NOMO-1 treated with dmso at 0.1 percent for 144 hours (cell line): ENCODE measurements at regions not wholly inside any gene's neighbourhood (a gene's known extent, or its start where the extent isn't known, plus 50 kb on each side); places are given as distances from the start of the nearest gene placed in this dataset.
"Not testable (repeated sequence)": the region's sequence is repeated elsewhere in the genome, so short reads cannot be mapped to it uniquely, and the experiment has no call there.

Experiments
- DNase-seq: peaks from one replicate; lab custom pipeline; 2025; ENCODE audit not compliant: unreplicated experiment; lab: John Stamatoyannopoulos, UW

DNA sequence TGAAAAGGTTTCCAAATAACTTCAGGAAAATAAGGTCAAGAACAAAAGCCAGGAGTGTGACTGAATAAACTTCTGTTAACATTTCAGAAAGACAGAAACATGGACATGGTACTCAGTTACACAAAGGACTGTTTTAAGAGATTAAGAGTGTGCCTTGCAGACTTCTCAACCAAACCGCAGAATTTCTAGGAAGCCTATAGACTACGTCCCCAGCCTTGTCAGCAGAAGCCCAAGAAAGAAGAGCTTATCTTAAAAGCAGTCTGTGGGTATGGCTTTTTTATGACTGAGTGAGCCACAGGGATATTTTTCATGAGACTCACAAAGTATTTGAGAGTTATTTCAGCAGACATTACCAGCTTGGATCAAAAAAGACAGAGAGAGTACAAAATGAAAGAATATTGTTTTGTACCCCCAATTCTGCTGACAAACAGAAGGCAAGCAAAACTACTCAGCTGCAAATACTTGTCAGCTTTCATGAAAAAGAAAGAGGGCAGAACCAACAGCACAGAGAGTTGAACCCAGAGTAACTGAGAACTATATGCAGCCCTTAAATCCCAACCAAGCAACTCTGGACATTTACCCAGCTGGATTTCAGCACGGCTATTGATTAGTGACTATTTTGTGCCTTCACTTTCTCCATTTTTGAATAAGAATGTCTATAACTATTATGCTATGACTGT, 711.0 kb upstream of the CTNND2 start:
- no peak for DNase-seq

DNA sequence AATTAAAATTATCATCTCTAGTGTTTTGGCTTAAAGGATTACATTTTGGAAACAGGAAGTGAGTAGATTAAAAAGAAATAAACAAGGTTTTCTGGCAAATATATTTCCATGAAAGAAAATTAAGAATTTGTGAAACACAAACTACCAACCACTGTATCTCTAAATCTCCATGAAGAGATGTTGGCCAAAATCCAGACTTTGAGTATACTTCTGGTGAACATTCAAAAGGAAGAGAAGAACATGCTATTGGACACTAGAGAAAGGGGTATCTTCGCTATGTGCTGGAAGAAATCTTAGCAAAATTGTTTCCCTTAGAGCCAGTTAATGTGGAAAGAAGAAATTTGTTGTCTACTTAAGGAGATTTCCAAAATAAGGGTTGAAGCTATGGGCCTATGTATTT, 710.4 kb upstream of the CTNND2 start:
- no peak for DNase-seq

DNA sequence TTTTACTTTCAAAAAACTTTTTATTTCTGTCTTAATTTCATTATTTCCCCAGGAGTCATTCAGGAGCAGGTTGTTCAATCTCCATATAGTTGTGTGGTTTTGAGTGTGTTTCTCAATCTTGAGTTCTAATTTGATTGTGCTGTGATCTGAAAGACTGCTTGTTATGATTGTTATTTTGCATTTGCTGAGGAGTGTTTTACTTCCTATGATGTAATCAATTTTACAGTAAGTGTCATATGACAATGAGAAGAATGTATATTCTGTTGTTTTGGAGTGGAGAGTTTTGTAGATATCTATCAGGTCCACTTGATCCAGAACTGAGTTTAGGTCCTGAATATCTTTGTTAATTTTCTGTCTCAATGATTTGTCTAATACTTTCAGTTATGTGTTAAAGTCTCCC, 706.9 kb upstream of the CTNND2 start:
- no peak for DNase-seq

DNA sequence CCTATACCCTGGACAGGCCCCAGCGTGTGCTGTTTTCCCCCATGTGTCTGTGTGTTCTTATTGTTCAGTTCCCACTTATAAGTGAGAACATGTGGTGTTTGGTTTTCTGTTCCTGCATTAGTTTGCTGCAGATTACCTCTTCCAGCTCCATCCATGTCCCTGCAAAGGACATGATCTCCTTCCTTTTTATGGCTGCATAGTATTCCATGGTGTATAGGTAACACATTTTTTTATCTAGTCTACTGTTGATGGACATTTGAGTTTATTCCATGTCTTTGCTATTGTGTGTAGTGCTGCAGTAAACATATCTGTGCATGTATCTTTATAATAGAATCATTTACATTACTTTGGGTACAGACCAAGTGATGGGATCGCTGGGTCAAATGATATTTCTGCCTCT, 703.6 kb upstream of the CTNND2 start:
- DNase-seq, result not testable (repeated sequence)

- DNase-seq, result no peak
Measured at GRCh38 chr5:12592228-12592627, 688.0 kb upstream of the CTNND2 start.

- no peak for DNase-seq
Measured at GRCh38 chr5:12586406-12586805, 682.2 kb upstream of the CTNND2 start.

DNA sequence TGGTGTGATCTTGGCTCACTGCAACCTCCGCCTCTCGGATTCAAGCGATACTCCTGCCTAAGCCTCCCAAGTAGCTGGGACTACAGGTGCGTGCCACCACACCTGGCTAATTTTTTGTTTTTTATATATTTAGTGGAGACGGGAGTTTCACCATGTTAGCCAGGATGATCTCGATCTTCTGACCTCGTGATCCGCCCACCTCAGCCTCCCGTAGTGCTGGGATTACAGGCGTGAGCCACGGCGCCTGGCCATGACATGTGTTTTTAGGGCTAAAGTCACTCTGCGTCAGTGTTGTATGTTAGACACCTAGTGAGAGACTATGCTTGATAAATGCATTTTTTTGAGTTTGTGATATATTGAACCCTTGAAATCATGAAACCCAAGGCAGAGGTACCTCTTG, 674.6 kb upstream of the CTNND2 start:
- DNase-seq, result not testable (repeated sequence)

- not testable (repeated sequence) for DNase-seq
Measured at GRCh38 chr5:12576953-12577352, 672.7 kb upstream of the CTNND2 start.

DNA sequence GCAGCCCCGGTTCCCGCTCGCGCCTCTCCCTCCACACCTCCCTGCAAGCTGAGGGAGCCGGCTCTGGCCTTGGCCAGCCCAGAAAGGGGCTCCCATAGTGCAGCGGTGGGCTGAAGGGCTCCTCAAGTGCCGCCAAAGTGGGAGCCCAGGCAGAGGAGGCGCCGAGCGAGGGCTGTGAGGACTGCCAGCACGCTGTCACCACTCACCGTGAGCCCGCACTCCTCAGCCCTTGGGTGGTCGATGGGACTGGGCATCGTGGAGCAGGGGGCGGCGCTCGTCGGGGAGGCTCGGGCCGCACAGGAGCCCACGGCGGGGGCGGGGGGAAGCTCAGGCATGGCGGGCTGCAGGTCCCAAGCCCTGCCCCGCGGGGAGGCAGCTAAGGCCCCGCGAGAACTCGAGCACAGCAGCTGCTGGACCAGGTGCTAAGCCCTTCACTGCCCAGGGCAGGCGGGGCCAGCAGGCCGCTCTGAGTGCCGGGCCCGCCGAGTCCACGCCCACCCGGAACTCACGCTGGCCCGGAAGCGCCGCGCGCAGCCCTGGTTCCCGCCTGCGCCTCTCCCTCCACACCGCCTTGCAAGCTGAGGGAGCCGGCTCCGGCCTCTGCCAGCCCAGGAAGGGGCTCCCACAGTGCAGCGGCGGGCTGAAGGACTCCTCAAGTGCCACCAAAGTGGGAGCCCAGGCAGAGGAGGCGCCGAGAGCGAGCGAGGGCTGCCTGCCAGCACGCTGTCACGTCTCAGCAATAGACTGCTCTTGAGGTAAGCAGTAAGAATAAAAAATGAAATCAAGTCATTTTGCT, 670.2 kb upstream of the CTNND2 start:
- DNase-seq, result not testable (repeated sequence)

DNA sequence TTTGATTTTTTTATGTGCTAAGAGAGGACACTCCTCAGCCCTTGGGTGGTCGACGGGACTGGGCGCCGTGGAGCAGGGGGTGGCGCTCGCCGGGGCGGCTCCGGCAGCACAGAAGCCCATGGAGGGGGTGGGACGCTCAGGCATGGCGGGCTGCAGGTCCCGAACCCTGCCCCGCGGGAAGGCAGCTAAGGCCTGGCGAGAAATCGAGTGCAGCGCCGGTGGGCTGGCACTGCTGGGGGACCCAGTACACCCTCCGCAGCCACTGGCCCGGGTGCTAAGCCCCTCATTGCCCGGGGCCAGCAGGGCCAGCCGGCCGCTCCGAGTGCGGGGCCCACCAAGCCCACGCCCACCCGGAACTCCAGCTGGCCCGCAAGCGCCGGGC, 669.7 kb upstream of the CTNND2 start:
- not testable (repeated sequence) for DNase-seq

DNA sequence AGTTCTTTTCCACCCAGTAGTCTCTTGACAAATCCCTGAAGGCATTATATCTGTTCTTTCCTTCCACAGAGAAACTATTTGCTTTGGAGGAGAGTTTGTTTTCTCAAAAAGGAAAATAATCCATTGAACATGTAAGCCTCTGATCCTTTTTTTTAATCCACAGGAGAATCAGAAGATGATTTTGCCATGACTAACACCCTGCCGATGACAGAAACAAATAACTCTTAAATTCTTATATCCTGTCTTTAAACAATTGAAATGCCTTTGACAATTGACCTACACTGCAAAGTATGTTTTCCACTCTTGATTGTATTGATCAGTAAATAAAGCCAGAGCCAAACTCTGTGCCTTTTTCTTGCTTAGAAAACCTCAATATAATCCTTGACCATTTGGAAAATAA, 666.4 kb upstream of the CTNND2 start:
- no peak for DNase-seq

- DNase-seq, result no peak
Measured at GRCh38 chr5:12566441-12566840, 662.2 kb upstream of the CTNND2 start.

- DNase-seq, result no peak
Measured at GRCh38 chr5:12557012-12557411, 652.8 kb upstream of the CTNND2 start.

DNA sequence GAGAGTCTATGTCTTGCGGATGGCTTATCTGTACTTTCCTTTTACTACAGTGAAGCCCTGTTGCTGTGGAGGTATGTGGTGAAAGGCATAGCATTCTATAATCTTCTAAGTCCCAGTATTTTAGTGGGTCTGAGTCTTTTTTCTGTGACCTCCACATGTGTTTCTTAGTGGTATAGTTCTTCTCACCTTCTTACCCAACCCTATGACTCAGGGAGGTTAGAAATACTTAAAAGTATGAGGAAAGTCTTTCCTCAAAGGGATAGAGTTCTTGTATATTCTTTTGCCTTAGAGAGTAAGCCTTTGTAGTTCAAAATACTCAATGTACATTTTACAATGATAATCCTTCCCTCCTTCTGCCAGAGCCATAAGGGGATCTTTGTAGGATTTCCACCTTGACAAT, 621.9 kb upstream of the CTNND2 start:
- no peak for DNase-seq

DNA sequence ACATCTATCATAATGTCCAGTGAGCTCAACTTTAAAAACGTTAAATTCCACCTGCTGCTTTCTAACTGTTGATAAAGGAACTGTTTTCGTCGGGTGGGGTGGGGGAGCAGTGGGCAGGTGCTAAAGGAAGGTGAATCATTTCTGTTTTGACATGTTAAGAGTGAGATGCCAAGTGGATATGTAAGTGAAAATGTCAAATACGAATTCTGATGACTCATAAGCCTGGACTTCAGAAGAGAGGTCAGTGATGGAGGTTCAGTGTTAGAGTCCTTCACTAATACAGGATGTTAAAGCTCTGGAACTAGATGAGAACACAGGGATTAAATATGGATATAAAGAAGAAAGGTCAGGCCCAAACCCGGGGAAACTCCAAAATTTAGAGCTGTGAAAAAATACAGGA, 617.9 kb upstream of the CTNND2 start:
- no peak for DNase-seq

- not testable (repeated sequence) for DNase-seq
Measured at GRCh38 chr5:12504983-12505382, 600.7 kb upstream of the CTNND2 start.

DNA sequence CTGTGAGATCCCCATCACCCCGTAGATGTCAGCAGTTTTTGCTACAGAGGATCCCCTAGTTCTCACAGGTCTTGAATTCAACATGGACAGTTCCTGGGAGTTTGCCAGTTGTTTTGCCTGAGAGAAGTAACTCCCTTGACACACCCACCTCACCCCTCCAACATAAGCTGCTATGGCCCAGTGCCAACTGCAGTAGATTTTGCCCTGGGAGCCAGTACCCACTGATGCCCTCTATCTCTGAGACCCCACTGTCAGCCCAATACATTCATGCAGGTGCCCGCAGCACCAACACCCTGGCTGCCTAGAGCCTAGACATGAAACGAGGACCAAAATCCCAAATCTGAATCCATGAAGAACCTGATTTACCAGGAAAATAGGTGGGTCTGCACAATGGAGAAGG, 583.9 kb upstream of the CTNND2 start:
- no peak for DNase-seq

DNA sequence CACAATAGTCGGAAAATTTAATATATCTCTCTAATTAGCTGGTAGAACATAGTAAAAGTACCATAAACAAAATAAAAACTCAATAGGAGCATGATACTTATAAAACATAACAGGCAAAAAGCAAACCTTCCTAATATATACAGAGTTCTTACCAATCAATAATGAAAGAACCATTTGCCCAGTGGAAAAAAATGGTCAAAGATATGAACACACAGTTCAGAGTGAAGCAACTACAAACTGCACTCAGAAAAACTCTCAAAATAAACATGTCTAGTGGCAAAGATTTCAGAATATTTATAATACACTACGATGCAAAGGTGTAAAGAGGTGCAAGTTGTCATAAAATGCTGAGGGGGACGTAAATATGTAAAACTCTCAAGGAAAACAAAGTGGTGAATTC, 576.2 kb upstream of the CTNND2 start:
- no peak for DNase-seq

DNA sequence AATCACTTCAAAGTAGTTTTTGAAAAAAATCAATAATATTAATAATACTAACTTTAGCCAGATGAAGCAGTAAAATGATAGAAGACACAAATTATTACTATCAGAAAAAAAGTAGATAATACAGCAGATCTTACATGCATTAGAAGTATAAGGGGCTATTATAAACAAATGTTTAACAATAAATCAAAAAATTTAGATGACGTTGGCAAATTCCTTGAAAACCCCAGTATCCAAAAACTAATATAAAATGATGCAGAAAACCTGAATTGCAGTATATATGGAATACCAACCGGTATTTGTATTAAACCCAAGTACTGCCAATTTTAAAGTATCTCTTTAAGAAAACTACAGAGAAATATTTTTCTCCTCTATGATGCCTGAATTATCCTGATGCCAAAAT, 573.3 kb upstream of the CTNND2 start:
- DNase-seq, result no peak

GRCh38 chr5:12467799-12468198, 563.6 kb upstream of the CTNND2 start:
- no peak for DNase-seq

GRCh38 chr5:12460493-12461261, 556.4 kb upstream of the CTNND2 start:
- no peak for DNase-seq

DNA sequence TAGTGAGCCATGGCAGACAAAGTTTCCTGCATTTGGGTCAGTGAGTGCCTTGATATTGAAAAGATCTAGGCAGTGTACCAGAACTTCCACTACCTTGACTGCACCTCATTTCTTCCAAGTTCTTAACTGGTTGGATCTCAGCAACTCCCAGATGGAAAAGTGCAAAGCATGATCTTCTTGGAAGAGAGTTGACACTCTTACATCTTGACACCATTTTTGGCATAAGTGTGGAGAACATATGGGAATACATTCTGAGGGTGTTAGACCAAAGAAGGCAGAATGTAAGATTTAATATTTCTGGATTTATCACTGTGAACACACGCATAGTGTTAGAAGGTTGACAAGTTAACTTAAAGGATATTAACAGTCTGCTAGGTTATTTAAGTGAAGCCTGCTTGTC, 555.1 kb upstream of the CTNND2 start:
- no peak for DNase-seq
